Kidney (tissue), 13 donors: ENCODE measurements at regions not wholly inside any gene's neighbourhood (a gene's known extent, or its start where the extent isn't known, plus 50 kb on each side); places are given as distances from the start of the nearest gene placed in this dataset.

ENCODE experiments used
- DNase-seq, 5 donors: peaks; one replicate each; pipeline ENCODE4 v3.0.0-alpha.2; 2013 to 2020
- FAIRE-seq: peaks from 2 replicates; lab custom pipeline; 2012; peaks lifted over from hg19 to GRCh38; lab: Jason Lieb, UNC
- H3K27ac ChIP-seq, 2 donors: one replicate each; pipeline ENCODE4 v1.7.0; 2013; ENCODE audit warnings: low read depth in 2 of 2, low read length in 2 of 2, inconsistent platforms in 1 of 2
- H3K27me3 ChIP-seq: one replicate; pipeline ENCODE4 v1.7.1; 2013; ENCODE audit warnings: low read length, inconsistent platforms; ENCODE audit not compliant: control insufficient read depth, insufficient read depth
- H3K36me3 ChIP-seq, 3 donors: one replicate each; pipeline versions ENCODE4 v1.7.0 to v1.7.1; 2013; ENCODE audit warnings: low read length in 3 of 3, control low read depth in 1 of 3, inconsistent platforms in 1 of 3; ENCODE audit not compliant: insufficient read depth in 3 of 3, control insufficient read depth in 2 of 3
- H3K4me1 ChIP-seq, 3 donors: one replicate each; pipeline versions ENCODE4 v1.7.0 to v1.7.1; 2013; ENCODE audit warnings: low read length in 3 of 3, inconsistent platforms in 1 of 3, low read depth in 1 of 3; ENCODE audit not compliant: control insufficient read depth in 2 of 3, insufficient read depth in 2 of 3
- H3K4me3 ChIP-seq, 3 donors: one replicate each; pipeline versions ENCODE4 v1.7.0 to v1.8.1; 2013; ENCODE audit warnings: low read length in 3 of 3, control low read depth in 1 of 3, inconsistent platforms in 1 of 3
- H3K9ac ChIP-seq, 3 donors: one replicate each; pipeline versions ENCODE4 v1.7.0 to v1.7.1; 2013; ENCODE audit warnings: low read length in 3 of 3, control low read depth in 1 of 3, inconsistent platforms in 1 of 3
- H3K9me3 ChIP-seq, 3 donors: one replicate each; pipeline versions ENCODE4 v1.7.0 to v1.7.1; 2013; ENCODE audit warnings: low read length in 3 of 3, control low read depth in 1 of 3, inconsistent platforms in 1 of 3; ENCODE audit not compliant: control insufficient read depth in 2 of 3, insufficient read depth in 1 of 3
- CTCF ChIP-seq: IDR thresholded peaks from 3 replicates; pipeline ENCODE4 v1.5.1; 2012; ENCODE audit warnings: mild to moderate bottlenecking, moderate library complexity, borderline replicate concordance; ENCODE audit not compliant: insufficient read depth; ENCODE audit errors: extremely low read depth
- intact Hi-C: fragments of 100-400 bp; cut with DNase I; formaldehyde crosslinking; loops from one replicate; pipeline ENCODE4 v1.11.1; 2022
- donor health status: control.
- donor health status: control.
- donor health status: control.
- donor health status: control.
- donor health status: control.
- donor health status: DM: yes; HTN: yes; CAD: no.
- donor health status: Normal renal cell carcinoma (clear cell type).

DNA sequence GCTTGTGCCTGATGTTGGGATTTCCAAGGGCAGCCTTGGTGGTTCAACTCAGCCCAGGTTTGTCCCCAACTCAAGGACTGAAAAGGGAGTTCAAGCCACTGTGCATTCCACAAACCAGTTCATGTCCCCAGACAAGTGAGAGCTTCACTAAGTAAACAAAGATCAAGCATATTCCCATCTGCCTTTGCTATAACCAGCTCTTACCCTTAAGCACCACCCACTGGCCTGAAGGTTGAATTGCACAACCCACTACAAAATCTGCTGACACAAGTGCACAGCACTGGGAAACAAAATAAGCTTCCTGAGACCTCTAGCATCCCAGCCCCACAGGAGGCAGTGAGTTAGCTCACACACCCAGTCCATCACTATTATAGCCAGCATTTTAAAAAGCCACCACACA lies 516.7 kb downstream of the NR4A2 start:
- FAIRE-seq (no peak), DNase-seq (peak in 2 of 5 donors; percentile 4 to 6)
- Histone ChIP-seq H3K27me3 (no peaks in the 10 kb centered on the region), H3K4me3 (no peak overlapping the region), H3K9ac (no peak overlapping the region), H3K27ac (no peak overlapping the region), H3K36me3 (no peaks in the 10 kb centered on the region), H3K4me1 (no peaks in the 10 kb centered on the region), H3K9me3 (no peaks in the 10 kb centered on the region)
- peak; percentile 15 for TF ChIP-seq CTCF
- intact Hi-C loops = no loop called here

DNA sequence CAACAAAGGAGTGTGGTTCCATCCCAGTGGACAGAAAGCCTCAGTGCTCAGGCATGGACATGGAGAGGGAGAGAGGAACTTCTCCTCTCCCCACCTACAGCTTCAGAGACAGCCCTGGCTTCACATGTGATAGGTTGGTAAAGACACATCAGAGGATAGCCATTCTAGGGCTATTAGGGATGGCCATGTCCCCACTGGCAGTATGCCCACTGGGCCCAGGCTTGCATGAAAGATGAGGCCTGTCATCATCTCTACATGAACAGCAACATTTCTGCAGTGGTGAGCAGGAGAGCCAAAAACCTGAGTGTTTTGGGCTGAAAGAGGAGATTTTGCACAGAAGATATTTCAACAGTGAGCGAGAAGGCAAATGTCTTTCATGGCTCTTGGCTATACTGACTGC lies 517.2 kb downstream of the NR4A2 start:
- intact Hi-C loops = no loop called here
- FAIRE-seq = no peak

DNA sequence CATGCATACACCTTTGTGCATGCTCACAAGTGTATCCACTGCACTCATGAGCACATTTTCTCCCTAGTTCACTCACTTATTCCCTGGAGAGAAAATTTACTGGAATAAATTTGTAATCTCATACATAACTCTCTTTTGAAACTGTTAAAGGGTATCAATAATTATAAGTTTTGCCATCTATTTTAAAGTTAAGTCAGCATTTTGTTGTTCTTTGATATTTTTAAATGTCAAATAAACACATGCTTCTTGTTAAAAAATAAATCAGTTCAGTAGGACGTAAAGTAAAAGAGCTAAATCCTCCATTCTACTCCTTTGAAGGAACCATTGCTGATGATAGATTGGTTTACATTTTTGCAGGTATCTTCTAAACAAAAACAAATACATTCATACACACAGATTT lies 522.1 kb downstream of the NR4A2 start:
- no peak for TF ChIP-seq CTCF
- no peak for DNase-seq
- Histone ChIP-seq H3K27me3 (no peaks in the 10 kb centered on the region), H3K36me3 (no peaks in the 10 kb centered on the region), H3K9me3 (no peaks in the 10 kb centered on the region), H3K4me3 (no peak overlapping the region), H3K4me1 (no peaks in the 10 kb centered on the region), H3K27ac (no peak overlapping the region), H3K9ac (no peak overlapping the region)
- intact Hi-C loops = no loop called here
- no peak for FAIRE-seq

More for the DNA sequence above, 517.2 kb downstream of the NR4A2 start:
- no peak overlapping the region for H3K27ac ChIP-seq
- H3K27me3 ChIP-seq = no peaks in the 10 kb centered on the region
- H3K9me3 ChIP-seq = no peaks in the 10 kb centered on the region
- H3K4me3 ChIP-seq = no peak overlapping the region
- H3K4me1 ChIP-seq = no peaks in the 10 kb centered on the region
- DNase-seq = no peak
- no peak overlapping the region for H3K9ac ChIP-seq
- no peak for TF ChIP-seq CTCF
- no peaks in the 10 kb centered on the region for H3K36me3 ChIP-seq

DNA sequence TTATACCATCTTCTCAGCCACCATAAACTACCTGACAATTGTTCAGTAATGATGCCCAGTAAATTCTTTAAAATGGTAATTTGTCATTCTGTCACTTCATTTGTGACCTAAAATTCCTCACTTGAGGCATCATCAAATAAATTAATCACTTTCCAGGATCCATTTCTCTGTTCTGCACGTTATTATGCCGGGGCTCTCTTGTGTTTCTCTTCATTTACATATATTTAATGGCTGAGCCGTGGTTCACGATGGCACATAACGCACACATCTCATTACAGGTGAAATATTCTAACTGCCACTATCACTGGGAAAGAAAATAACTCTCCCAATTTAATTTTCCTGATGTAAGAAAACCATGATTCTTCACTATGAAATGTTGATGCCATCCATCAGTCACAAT lies 529.6 kb downstream of the NR4A2 start:
- Histone ChIP-seq H3K9ac (no peak overlapping the region), H3K27ac (no peak overlapping the region), H3K9me3 (no peaks in the 10 kb centered on the region), H3K4me3 (no peak overlapping the region), H3K4me1 (no peaks in the 10 kb centered on the region), H3K27me3 (no peaks in the 10 kb centered on the region), H3K36me3 (no peaks in the 10 kb centered on the region)
- no peak for TF ChIP-seq CTCF
- FAIRE-seq (no peak), DNase-seq (no peak)
- intact Hi-C loops = no loop called here
